Colonic mucosa (tissue), 4 donors: ENCODE measurements at regions not wholly inside any gene's neighbourhood (a gene's known extent, or its start where the extent isn't known, plus 50 kb on each side); places are given as distances from the start of the nearest gene placed in this dataset.
"Not testable (repeated sequence)": the region's sequence is repeated elsewhere in the genome, so short reads cannot be mapped to it uniquely, and the experiment has no call there.

Source experiments
- DNase-seq: peaks from one replicate; pipeline ENCODE4 v3.0.0-alpha.2; 2020
- H3K27ac ChIP-seq: fragments of 200-600 bp; one replicate; pipeline ENCODE4 v1.8.0; 2021
- H3K27me3 ChIP-seq: fragments of 200-600 bp; one replicate; pipeline ENCODE4 v1.8.0; 2021
- H3K36me3 ChIP-seq: fragments of 200-600 bp; one replicate; pipeline ENCODE4 v1.8.0; 2021
- H3K4me1 ChIP-seq: fragments of 200-600 bp; one replicate; pipeline ENCODE4 v1.8.0; 2021; ENCODE audit warnings: mild to moderate bottlenecking
- H3K4me3 ChIP-seq: fragments of 200-600 bp; one replicate; pipeline ENCODE4 v1.8.0; 2021
- H3K9ac ChIP-seq, 2 donors: one replicate each; pipeline ENCODE4 v1.7.0; 2013; ENCODE audit warnings: control low read depth in 2 of 2, low read depth in 2 of 2, low read length in 2 of 2
- H3K9me3 ChIP-seq: fragments of 200-600 bp; one replicate; pipeline ENCODE4 v1.8.0; 2021
- intact Hi-C: fragments of 100-400 bp; cut with DNase I; formaldehyde crosslinking; loops from one replicate; pipeline ENCODE4 v1.14.1; 2022
- TF ChIP-seq, protein P1 (sequence below): fragments of 200-600 bp; IDR thresholded peaks from one replicate; pipeline ENCODE4 v1.8.0; 2022; ENCODE audit warnings: antibody characterized with exemption, mild to moderate bottlenecking
- donor health status: healthy.
- donor health status: DM: no; HTN: no; CAD: no.
- donor health status: DM: no; HTN: no; CAD: no.

DNA sequence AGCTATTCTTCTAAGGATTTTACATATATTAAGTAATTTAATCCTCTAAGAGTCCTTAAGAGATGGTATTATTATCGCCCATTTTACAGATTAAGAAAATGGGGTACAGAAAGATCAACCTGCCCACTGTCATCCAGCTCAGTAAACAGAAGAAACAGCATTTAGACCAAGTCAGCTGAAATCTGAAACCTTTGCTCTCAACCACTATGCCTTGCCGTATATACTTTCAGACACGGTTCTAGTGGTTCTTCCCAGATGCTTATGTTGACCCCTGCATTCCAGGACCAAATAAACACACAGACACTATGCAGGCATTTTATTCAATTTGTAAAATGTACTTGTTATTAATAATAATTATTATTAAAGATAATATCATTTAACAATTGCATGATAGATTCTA is 854.8 kb downstream of the KCNJ2 start:
- no peak for DNase-seq
- no peak overlapping the region for H3K9ac ChIP-seq
- H3K27ac ChIP-seq, result no peak overlapping the region
- intact Hi-C loops, result no loop called here
- no peaks in the 10 kb centered on the region for H3K27me3 ChIP-seq
- no peaks in the 10 kb centered on the region for H3K4me1 ChIP-seq
- H3K36me3 ChIP-seq, result no peaks in the 10 kb centered on the region
- no peak overlapping the region for H3K4me3 ChIP-seq
- no peaks in the 10 kb centered on the region for H3K9me3 ChIP-seq
- TF ChIP-seq, protein P1, sequence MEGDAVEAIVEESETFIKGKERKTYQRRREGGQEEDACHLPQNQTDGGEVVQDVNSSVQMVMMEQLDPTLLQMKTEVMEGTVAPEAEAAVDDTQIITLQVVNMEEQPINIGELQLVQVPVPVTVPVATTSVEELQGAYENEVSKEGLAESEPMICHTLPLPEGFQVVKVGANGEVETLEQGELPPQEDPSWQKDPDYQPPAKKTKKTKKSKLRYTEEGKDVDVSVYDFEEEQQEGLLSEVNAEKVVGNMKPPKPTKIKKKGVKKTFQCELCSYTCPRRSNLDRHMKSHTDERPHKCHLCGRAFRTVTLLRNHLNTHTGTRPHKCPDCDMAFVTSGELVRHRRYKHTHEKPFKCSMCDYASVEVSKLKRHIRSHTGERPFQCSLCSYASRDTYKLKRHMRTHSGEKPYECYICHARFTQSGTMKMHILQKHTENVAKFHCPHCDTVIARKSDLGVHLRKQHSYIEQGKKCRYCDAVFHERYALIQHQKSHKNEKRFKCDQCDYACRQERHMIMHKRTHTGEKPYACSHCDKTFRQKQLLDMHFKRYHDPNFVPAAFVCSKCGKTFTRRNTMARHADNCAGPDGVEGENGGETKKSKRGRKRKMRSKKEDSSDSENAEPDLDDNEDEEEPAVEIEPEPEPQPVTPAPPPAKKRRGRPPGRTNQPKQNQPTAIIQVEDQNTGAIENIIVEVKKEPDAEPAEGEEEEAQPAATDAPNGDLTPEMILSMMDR, result no peak

GRCh38 chr17:71024969-71025368 is 855.6 kb downstream of the KCNJ2 start:
- no peak overlapping the region for H3K27ac ChIP-seq
- H3K9me3 ChIP-seq, result no peaks in the 10 kb centered on the region
- H3K4me3 ChIP-seq, result no peak overlapping the region
- intact Hi-C loops, result no loop called here
- DNase-seq, result no peak
- H3K36me3 ChIP-seq, result no peaks in the 10 kb centered on the region
- H3K4me1 ChIP-seq, result no peaks in the 10 kb centered on the region
- TF ChIP-seq, protein P1, result no peak
- H3K27me3 ChIP-seq, result no peaks in the 10 kb centered on the region
- H3K9ac ChIP-seq, result no peak overlapping the region

- H3K36me3 ChIP-seq, result no peaks in the 10 kb centered on the region
- no peak overlapping the region for H3K9ac ChIP-seq
- TF ChIP-seq, protein P1, result no peak
- DNase-seq, result no peak
- intact Hi-C loops, result no loop called here
- no peak overlapping the region for H3K4me3 ChIP-seq
- no peak overlapping the region for H3K27ac ChIP-seq
- no peaks in the 10 kb centered on the region for H3K27me3 ChIP-seq
- H3K9me3 ChIP-seq, result no peaks in the 10 kb centered on the region
- no peaks in the 10 kb centered on the region for H3K4me1 ChIP-seq
These were observed 859.9 kb downstream of the KCNJ2 start for GRCh38 chr17:71029246-71029645.

- H3K4me3 ChIP-seq, intact Hi-C loops, H3K9ac ChIP-seq, DNase-seq, H3K9me3 ChIP-seq, H3K4me1 ChIP-seq, H3K27ac ChIP-seq, H3K27me3 ChIP-seq, H3K36me3 ChIP-seq: not testable (repeated sequence)
These were observed 862.0 kb downstream of the KCNJ2 start for GRCh38 chr17:71031286-71031685.

GRCh38 chr17:71032746-71033273 is 863.5 kb downstream of the KCNJ2 start:
- Histone ChIP-seq H3K9ac (no peak overlapping the region), H3K4me3 (no peak overlapping the region), H3K9me3 (no peaks in the 10 kb centered on the region), H3K27ac (no peak overlapping the region), H3K4me1 (no peaks in the 10 kb centered on the region), H3K27me3 (no peaks in the 10 kb centered on the region), H3K36me3 (no peaks in the 10 kb centered on the region)
- intact Hi-C loops, result no loop called here
- TF ChIP-seq, protein P1, result no peak
- DNase-seq, result no peak

DNA sequence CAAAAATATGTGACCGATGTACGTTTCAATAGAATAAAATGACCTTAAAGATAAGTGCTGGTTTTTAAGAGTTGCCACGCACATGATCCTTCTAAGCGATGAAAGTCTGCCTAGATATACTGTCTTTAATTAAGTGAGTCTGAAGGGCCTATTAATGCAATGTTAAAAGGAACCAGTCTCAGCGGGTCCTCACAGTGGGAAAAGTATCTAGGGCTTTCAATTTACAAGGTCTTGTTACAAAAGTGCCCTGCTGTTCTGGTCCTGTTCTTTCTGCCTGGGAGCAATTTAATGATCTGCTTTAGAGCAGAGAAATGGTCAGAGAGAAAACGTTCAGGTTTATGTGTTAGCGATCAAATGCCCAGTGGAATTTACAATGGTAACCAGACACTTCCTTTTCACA is 864.0 kb downstream of the KCNJ2 start:
- H3K27ac ChIP-seq, result no peak overlapping the region
- H3K9me3 ChIP-seq, result no peaks in the 10 kb centered on the region
- H3K9ac ChIP-seq, result no peak overlapping the region
- H3K27me3 ChIP-seq, result no peaks in the 10 kb centered on the region
- intact Hi-C loops, result no loop called here
- H3K36me3 ChIP-seq, result no peaks in the 10 kb centered on the region
- DNase-seq, result no peak
- H3K4me3 ChIP-seq, result no peak overlapping the region
- H3K4me1 ChIP-seq, result no peaks in the 10 kb centered on the region
- TF ChIP-seq, protein P1, result no peak
